Activated CD4-positive, alpha-beta memory T cell treated with anti-CD3 and anti-CD28 coated beads for 36 hours (primary cell): ENCODE measurements at regions not wholly inside any gene's neighbourhood (a gene's known extent, or its start where the extent isn't known, plus 50 kb on each side); places are given as distances from the start of the nearest gene placed in this dataset.

ENCODE experiments used
- CTCF ChIA-PET: fragments of 350-600 bp; sonication (Branson Sonifier 250); formaldehyde crosslinking; loops from one replicate; lab custom pipeline; 2021; ENCODE audit warnings: antibody characterized with exemption, inconsistent platforms; lab: Charles Lee
- POLR2A ChIA-PET: fragments of 350-600 bp; sonication (Branson Sonifier 250); formaldehyde crosslinking; loops from one replicate; lab custom pipeline; 2021; ENCODE audit warnings: antibody characterized with exemption; lab: Charles Lee
- DNase-seq: peaks from one replicate; pipeline ENCODE4 v3.0.0-alpha.2; 2020
- H3K27ac Mint-ChIP-seq: one replicate; pipeline ENCODE4 v1.8.0; 2021; ENCODE audit warnings: mixed read lengths
- H3K27me3 Mint-ChIP-seq: one replicate; pipeline ENCODE4 v1.8.0; 2021; ENCODE audit warnings: mixed read lengths
- H3K36me3 Mint-ChIP-seq: one replicate; pipeline ENCODE4 v1.8.0; 2021; ENCODE audit warnings: mixed read lengths
- H3K4me1 Mint-ChIP-seq: one replicate; pipeline ENCODE4 v1.8.0; 2021; ENCODE audit warnings: low read depth, mixed read lengths
- H3K4me3 Mint-ChIP-seq: one replicate; pipeline ENCODE4 v1.8.0; 2021; ENCODE audit warnings: mild to moderate bottlenecking, mixed read lengths
- H3K9me3 Mint-ChIP-seq: one replicate; pipeline ENCODE4 v1.8.0; 2021; ENCODE audit warnings: mixed read lengths
- intact Hi-C: fragments of 100-400 bp; cut with micrococcal nuclease; formaldehyde crosslinking; loops from one replicate; pipeline ENCODE4 v1.15.1; 2023

GRCh38 chr10:88023676-88024075, 160.3 kb downstream of the PTEN start:
- Mint-ChIP-seq H3K36me3 (no peaks in the 10 kb centered on the region), H3K9me3 (no peaks in the 10 kb centered on the region), H3K4me3 (no peak overlapping the region), H3K27ac (no peak overlapping the region), H3K4me1 (peaks cover 6% of the 10 kb centered on the region), H3K27me3 (no peaks in the 10 kb centered on the region)
- ChIA-PET CTCF (no interaction called here), POLR2A (no interaction called here)
- DNase-seq = no peak
- intact Hi-C loops = no loop called here

GRCh38 chr10:88026031-88026430, 162.6 kb downstream of the PTEN start:
- DNase-seq = no peak
- Mint-ChIP-seq H3K9me3 (no peaks in the 10 kb centered on the region), H3K27ac (no peak overlapping the region), H3K4me3 (no peak overlapping the region), H3K36me3 (no peaks in the 10 kb centered on the region), H3K4me1 (peaks cover 10% of the 10 kb centered on the region), H3K27me3 (no peaks in the 10 kb centered on the region)
- ChIA-PET POLR2A (no interaction called here), CTCF (no interaction called here)
- intact Hi-C loops = no loop called here

- no peaks in the 10 kb centered on the region for H3K9me3 Mint-ChIP-seq
- no peaks in the 10 kb centered on the region for H3K27me3 Mint-ChIP-seq
- CTCF ChIA-PET = no interaction called here
- no peaks in the 10 kb centered on the region for H3K36me3 Mint-ChIP-seq
- POLR2A ChIA-PET = no interaction called here
- peaks cover 10% of the 10 kb centered on the region for H3K4me1 Mint-ChIP-seq
- H3K27ac Mint-ChIP-seq = no peak overlapping the region
- H3K4me3 Mint-ChIP-seq = no peak overlapping the region
- intact Hi-C loops = no loop called here
- no peak for DNase-seq
These were observed 164.1 kb downstream of the PTEN start for GRCh38 chr10:88027570-88027969.

- H3K4me3 Mint-ChIP-seq = no peak overlapping the region
- no peak overlapping the region for H3K27ac Mint-ChIP-seq
- intact Hi-C loops = no loop called here
- no peak for DNase-seq
- no peaks in the 10 kb centered on the region for H3K9me3 Mint-ChIP-seq
- ChIA-PET CTCF (no interaction called here), POLR2A (no interaction called here)
- no peaks in the 10 kb centered on the region for H3K27me3 Mint-ChIP-seq
- H3K36me3 Mint-ChIP-seq = no peaks in the 10 kb centered on the region
- peaks cover 10% of the 10 kb centered on the region for H3K4me1 Mint-ChIP-seq
These were observed 164.6 kb downstream of the PTEN start for GRCh38 chr10:88028072-88028471.

GRCh38 chr10:88028654-88029053, 165.2 kb downstream of the PTEN start:
- Mint-ChIP-seq H3K27me3 (no peaks in the 10 kb centered on the region), H3K9me3 (no peaks in the 10 kb centered on the region), H3K4me1 (peaks cover 10% of the 10 kb centered on the region), H3K27ac (no peak overlapping the region), H3K4me3 (no peak overlapping the region), H3K36me3 (no peaks in the 10 kb centered on the region)
- DNase-seq = no peak
- intact Hi-C loops = no loop called here
- POLR2A ChIA-PET = no interaction called here
- CTCF ChIA-PET = no interaction called here

GRCh38 chr10:88032566-88032965, 169.1 kb downstream of the PTEN start:
- intact Hi-C loops = no loop called here
- Mint-ChIP-seq H3K9me3 (no peaks in the 10 kb centered on the region), H3K4me1 (peaks cover 13% of the 10 kb centered on the region), H3K27me3 (no peaks in the 10 kb centered on the region), H3K4me3 (no peak overlapping the region), H3K36me3 (no peaks in the 10 kb centered on the region), H3K27ac (no peak overlapping the region)
- ChIA-PET CTCF (no interaction called here), POLR2A (no interaction called here)
- DNase-seq = no peak

- intact Hi-C loops = no loop called here
- DNase-seq = no peak
These were observed 170.0 kb downstream of the PTEN start for GRCh38 chr10:88033385-88033784.

GRCh38 chr10:88033793-88034192, 170.4 kb downstream of the PTEN start:
- Mint-ChIP-seq H3K4me1 (peaks cover 15% of the 10 kb centered on the region), H3K36me3 (no peaks in the 10 kb centered on the region), H3K4me3 (no peak overlapping the region), H3K9me3 (no peaks in the 10 kb centered on the region), H3K27ac (no peak overlapping the region), H3K27me3 (no peaks in the 10 kb centered on the region)
- POLR2A ChIA-PET = no interaction called here
- intact Hi-C loops = no loop called here
- no peak for DNase-seq
- CTCF ChIA-PET = no interaction called here

More at GRCh38 chr10:88033385-88033784, 170.0 kb downstream of the PTEN start:
- POLR2A ChIA-PET = no interaction called here
- Mint-ChIP-seq H3K36me3 (no peaks in the 10 kb centered on the region), H3K4me3 (no peak overlapping the region), H3K4me1 (peaks cover 17% of the 10 kb centered on the region), H3K27ac (no peak overlapping the region), H3K9me3 (no peaks in the 10 kb centered on the region), H3K27me3 (no peaks in the 10 kb centered on the region)
- CTCF ChIA-PET = no interaction called here

- Mint-ChIP-seq H3K36me3 (no peaks in the 10 kb centered on the region), H3K4me1 (peaks cover 12% of the 10 kb centered on the region)
- CTCF ChIA-PET = no interaction called here
These were observed 172.7 kb downstream of the PTEN start for GRCh38 chr10:88036126-88036525.

GRCh38 chr10:88037623-88038022, 174.2 kb downstream of the PTEN start:
- Mint-ChIP-seq H3K9me3 (no peaks in the 10 kb centered on the region), H3K4me1 (peaks cover 12% of the 10 kb centered on the region), H3K4me3 (no peak overlapping the region), H3K27me3 (no peaks in the 10 kb centered on the region), H3K27ac (no peak overlapping the region), H3K36me3 (no peaks in the 10 kb centered on the region)
- CTCF ChIA-PET = no interaction called here
- intact Hi-C loops = no loop called here
- DNase-seq = no peak
- POLR2A ChIA-PET = no interaction called here

More at GRCh38 chr10:88036126-88036525, 172.7 kb downstream of the PTEN start:
- intact Hi-C loops = no loop called here
- no peak overlapping the region for H3K4me3 Mint-ChIP-seq
- H3K9me3 Mint-ChIP-seq = no peaks in the 10 kb centered on the region
- no peaks in the 10 kb centered on the region for H3K27me3 Mint-ChIP-seq
- POLR2A ChIA-PET = no interaction called here
- no peak overlapping the region for H3K27ac Mint-ChIP-seq
- no peak for DNase-seq

- intact Hi-C loops = no loop called here
These were observed 174.8 kb downstream of the PTEN start for GRCh38 chr10:88038268-88038667.

GRCh38 chr10:88039496-88040200, 176.2 kb downstream of the PTEN start:
- no peak overlapping the region for H3K27ac Mint-ChIP-seq
- CTCF ChIA-PET = no interaction called here
- POLR2A ChIA-PET = no interaction called here
- H3K27me3 Mint-ChIP-seq = no peaks in the 10 kb centered on the region
- no peak for DNase-seq
- H3K4me3 Mint-ChIP-seq = no peak overlapping the region
- no peaks in the 10 kb centered on the region for H3K36me3 Mint-ChIP-seq
- no peaks in the 10 kb centered on the region for H3K9me3 Mint-ChIP-seq
- intact Hi-C loops = no loop called here
- H3K4me1 Mint-ChIP-seq = peaks cover 12% of the 10 kb centered on the region

More at GRCh38 chr10:88038268-88038667, 174.8 kb downstream of the PTEN start:
- CTCF ChIA-PET = no interaction called here
- Mint-ChIP-seq H3K4me1 (peaks cover 12% of the 10 kb centered on the region), H3K4me3 (no peak overlapping the region), H3K27ac (no peak overlapping the region), H3K9me3 (no peaks in the 10 kb centered on the region), H3K27me3 (no peaks in the 10 kb centered on the region), H3K36me3 (no peaks in the 10 kb centered on the region)
- DNase-seq = no peak
- POLR2A ChIA-PET = no interaction called here
